LHCN-M2 (cell line): ENCODE measurements at regions not wholly inside any gene's neighbourhood (a gene's known extent, or its start where the extent isn't known, plus 50 kb on each side); places are given as distances from the start of the nearest gene placed in this dataset.
"Not testable (repeated sequence)": the region's sequence is repeated elsewhere in the genome, so short reads cannot be mapped to it uniquely, and the experiment has no call there.

Experiments
- DNase-seq: peaks from one replicate; pipeline ENCODE4 v3.0.0-alpha.2; 2012; ENCODE audit warnings: low read depth

DNA sequence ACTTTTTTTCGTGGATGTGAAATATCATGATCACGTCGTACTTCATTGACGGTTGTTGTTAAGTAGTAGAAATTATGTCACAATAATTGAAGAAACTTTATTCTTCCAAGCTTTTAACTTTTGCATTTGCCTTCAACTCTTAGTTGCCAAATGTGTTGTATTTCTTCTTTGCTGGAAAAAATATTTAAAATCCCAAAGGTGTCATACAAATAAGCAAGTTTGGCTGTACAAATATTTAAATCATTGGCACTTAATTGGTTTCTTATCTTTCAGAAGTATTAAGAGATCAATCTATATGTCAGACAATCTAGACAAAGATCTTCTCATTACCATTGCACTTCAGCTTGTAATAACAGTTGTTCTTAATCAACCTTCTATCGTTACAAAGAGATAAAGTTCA lies 204.0 kb upstream of the HDAC4 start:
- DNase-seq = no peak

DNA sequence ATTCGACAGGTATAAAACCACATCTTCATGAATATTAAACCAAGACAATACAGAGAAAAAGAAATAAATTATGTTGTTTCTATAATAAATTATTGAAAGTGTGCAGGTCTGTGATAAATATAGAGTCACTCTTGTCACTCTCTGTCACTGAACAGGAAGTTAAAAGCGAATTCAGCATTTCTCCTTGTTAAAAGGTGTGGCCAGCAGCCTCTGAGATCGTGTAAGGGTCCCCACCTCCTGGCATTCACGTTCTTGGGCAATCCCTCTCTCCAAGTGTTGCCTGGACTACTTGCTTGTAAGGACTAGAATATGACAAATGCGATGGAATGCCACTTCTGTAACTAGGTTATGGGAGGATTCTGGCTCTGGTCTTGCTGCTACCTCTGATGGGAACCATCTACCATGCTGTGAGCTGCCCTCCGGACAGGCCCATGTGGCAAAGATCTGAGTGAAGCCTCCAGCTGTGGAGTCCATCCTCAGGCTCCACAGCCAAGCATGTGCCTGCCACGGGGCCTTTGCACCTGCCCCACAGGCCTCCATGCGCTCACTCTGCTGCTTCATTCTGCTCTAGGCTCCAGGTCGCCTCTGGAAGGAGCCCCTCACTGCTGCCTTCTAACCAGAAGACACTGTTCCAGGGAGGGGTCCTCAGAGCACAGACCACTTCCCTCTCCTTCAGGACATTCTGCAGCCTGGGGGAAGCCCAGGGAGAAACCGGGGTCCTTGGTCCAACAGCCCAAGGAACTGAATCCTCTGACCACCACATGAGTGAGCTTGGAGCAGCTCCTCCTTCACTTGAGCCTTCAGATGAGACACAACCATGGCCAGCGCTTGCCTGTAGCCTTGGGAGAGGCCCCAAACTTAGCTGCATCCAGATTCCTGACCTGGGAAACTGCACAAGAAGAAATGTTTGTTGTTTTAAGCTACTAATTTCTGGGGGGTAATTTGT lies 202.9 kb upstream of the HDAC4 start:
- no peak for DNase-seq

- no peak for DNase-seq
These were observed 201.8 kb upstream of the HDAC4 start for GRCh38 chr2:239602290-239603282.

DNA sequence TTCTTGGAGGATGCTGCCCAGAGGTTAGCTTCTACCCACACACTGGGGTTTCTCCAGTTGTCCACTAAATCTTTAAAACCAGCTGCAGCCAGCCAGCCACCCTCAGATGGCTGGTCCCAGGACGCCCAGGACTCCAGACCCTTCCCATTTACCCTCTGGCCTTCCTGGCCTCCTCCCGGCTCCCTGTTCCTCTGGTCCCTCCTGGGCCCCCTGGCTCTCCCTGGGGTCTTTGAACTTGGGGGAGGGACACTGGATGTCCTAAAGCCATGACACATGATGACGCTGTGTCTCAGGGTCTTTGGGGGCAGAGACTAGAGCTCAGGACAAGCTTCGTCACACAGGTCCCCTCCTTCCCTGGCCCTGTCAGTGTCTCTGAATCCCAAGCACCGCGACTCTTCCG lies 201.1 kb upstream of the HDAC4 start:
- DNase-seq = no peak

GRCh38 chr2:239601201-239601851 lies 200.5 kb upstream of the HDAC4 start:
- no peak for DNase-seq

DNA sequence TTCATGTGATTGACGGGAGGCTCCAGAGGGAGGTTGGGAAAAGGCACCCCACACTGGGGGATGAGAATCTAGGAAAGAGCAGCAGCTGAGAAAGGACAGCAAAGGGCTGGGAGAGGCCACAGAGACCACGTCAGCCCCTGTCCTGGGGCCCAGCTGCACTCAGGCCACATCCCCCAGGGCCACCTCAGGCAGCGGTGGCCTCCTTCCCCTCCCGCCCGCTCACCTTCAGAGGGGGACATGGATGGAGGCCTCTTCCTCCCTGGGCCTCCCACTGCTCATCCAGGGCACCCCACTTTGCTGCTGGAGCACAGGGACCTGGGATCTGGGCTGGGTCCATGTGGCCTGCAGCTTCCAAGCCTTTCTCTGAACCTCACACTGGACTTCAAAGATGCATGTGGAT lies 199.8 kb upstream of the HDAC4 start:
- DNase-seq = no peak

DNA sequence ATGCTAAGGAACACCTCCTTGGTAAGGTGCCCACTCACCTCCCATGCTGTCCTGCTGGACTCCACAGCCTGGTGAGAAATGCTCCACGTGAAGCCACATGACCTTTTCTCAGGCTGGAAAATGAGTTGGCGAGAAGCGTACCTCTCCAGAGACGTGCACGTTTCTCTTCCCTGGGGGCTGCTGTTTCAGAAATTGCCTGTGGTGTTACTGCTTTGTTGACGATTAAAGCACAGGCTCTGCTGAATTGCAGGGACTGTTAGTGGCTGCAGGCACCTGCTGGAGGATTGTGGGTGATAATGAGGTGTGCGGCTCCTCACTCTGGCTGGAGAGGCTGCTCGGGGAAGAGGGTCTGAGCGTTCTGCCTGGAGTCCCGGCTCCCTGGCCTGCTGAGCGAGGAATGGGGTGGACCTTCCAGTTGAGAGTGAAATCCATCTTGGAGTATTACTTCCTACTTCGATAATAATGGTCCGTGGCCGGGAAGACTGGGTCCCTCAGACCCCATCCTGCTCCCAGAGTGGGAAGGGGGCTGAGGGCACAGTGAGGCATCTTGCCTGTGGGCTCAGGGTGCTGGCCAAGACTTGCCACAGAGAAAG lies 199.3 kb upstream of the HDAC4 start:
- DNase-seq = no peak

DNA sequence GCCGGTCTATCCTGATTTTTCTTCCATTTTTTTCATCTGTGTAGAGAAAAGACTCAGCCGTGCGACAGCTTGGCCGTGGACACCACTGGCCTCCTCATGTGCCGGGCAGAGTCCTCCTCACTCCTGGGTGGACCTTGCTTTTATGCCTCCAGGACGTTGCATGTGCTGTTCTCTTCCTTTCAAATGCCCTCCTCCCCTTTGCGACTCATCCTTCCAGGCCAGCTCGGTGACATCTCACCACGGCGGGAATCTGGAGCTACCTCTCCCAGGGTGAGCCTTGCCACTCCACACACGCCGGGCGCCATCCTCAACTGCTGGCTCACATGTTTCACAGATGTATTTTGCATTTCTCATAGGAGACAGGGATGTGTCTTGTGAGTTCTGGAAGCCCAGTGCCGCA lies 198.5 kb upstream of the HDAC4 start:
- no peak for DNase-seq

DNA sequence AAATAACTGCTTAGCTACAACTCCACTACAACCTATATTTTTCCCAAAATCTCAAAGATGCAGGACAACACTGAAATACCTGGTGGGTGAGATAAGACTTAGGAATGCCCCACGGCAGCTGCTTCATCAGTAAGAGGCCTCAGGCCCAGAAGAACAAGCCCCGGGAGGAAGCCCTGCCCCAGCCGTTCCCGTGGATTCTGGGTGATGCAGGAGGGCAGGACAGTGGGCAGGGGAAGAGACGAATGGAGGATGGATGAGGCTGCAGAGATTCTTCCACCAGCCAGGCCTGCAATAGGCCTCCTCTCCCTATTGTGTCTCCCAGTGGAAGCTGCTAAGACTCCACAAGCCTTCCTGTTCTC lies 197.9 kb upstream of the HDAC4 start:
- DNase-seq = no peak

DNA sequence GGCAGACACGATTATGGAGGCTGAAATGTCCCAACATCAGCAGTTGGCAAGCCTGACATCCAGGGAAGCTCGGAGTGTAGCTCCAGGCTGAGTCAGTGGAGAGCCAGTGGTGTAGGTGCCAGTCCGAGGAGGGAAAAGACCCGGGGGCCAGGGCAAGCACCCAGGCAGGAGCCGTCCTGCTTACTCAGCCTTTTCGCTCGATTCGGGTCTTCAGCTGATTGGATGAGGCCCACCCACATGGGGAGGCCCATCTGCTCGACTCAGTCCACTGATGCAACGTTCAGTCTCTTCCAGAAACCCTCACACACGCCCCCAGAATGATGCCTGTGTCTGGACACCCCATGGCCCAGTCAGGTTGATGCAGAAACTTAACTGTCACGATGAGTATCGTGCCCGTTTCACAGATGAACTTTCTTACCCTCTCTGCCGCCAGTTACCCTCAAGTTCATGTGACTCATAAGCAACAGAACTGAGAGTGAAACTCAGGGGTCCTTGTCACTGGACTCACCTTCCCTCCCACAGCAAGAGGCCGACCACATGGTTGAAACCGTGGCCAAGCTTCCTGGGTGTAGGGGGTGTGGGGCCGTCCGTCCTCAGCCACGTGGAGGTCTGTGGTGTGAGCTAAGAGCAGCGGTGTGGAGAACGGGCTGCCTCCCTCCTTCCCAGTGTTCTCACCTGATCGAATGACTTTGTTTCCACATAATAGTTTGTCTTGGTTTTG lies 197.4 kb upstream of the HDAC4 start:
- no peak for DNase-seq

DNA sequence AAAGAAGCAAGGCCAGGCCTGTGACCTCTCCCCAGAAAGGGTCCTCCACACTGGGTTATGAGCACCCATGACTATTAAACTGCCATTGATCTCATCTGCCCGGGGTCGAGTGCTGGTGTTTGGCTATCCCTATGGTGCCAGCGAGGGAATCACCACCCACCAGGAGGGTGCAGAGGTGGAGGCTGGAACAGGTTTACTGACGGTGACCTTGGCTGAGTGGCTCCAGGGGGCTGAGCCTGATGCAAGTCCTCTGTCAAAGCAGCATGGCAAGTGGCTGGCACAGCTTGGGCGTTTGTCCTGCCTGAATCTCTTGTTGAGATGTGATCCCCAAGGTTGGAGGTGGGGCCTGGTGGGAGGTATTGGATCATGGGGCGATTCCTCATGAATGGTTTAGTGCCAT lies 196.4 kb upstream of the HDAC4 start:
- DNase-seq = no peak

GRCh38 chr2:239596792-239597191 lies 196.0 kb upstream of the HDAC4 start:
- DNase-seq = no peak

GRCh38 chr2:239596253-239596652 lies 195.4 kb upstream of the HDAC4 start:
- DNase-seq = no peak

DNA sequence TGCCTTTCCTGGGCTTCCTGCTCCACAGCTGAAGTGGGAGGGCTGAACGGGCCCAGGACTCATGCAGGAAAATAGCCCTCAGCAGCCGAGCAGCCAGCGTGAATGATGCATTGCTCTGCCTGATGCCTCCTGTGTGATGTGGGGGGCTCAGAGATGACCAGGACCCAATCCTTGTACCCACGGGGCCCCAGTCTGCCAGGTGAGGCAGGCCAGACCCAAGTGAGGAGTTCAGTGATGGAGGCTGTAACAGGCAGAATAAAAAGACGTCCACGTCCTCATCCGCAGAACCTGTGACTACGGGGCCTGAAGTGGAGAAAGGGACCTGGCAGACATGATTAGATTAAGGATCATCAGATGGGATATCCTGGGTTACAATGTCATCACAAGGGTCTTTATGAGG lies 194.9 kb upstream of the HDAC4 start:
- no peak for DNase-seq

GRCh38 chr2:239594772-239595608 lies 194.2 kb upstream of the HDAC4 start:
- DNase-seq = no peak

DNA sequence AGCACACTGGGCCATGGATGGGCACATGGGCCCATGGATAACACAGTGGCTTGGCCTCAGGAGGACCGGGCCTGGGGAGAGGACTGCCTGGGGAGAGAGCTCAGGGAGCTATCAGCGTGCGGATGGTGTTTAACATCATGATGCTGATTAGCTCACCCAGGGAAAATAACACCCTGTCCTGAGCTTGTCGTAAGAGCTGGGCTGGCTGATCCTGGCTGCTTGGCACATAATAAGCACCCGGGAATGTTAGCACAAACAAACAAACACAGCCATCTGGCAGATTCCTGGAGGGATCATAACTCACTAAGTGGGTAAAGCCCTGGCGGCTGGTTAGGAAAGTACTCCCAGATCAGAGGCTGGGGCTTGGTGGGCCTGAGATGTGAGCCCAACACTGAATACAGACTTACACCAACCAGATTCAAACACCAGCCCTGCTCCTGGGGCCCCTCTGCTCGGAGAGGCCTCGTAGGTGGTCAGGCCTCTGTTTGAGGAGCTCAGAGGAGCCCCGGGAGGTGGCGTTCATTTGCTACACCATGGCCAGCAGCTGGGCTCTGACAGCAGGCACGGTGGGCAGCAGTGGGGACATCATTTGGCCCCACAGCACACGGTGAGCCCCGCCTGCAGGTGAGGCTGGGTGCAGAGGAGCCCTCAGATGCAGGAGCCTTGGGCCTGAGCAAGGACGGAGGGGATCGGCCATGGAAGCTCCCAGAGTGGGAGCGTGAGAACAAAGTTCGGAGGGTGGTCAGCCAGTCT lies 193.4 kb upstream of the HDAC4 start:
- DNase-seq = no peak

GRCh38 chr2:239593455-239593854 lies 192.6 kb upstream of the HDAC4 start:
- no peak for DNase-seq

DNA sequence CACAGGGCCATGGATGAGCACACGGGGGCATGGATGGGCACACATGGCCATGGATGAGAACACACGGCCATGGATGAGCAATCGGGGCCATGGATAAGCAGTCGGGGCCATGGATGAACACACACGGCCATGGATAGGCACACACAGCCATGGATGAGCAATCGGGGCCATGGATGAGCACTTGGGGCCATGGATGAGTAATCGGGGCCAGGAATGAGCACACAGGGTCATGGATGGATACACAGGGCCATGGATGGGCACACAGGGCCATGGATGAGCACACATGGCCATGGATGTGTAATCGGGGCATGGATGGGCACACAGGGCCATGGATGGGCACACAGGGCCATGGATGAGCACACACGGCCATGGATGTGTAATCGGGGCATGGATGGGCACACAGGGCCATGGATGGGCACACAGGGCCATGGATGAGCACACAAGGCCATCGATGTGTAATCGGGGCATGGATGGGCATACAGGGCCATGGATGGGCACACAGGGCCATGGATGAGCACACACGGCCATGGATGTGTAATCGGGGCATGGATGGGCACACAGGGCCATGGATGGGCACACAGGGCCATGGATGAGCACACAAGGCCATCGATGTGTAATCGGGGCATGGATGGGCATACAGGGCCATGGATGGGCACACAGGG lies 191.9 kb upstream of the HDAC4 start:
- DNase-seq = not testable (repeated sequence)
